GDM1 (cell line): ENCODE measurements at regions not wholly inside any gene's neighbourhood (a gene's known extent, or its start where the extent isn't known, plus 50 kb on each side); places are given as distances from the start of the nearest gene placed in this dataset.

ENCODE experiments used
- DNase-seq: peaks from one replicate; lab custom pipeline; 2025; lab: John Stamatoyannopoulos, UW

- peak; percentile 68 for DNase-seq
Observed at GRCh38 chr10:120641695-120642094, 184.7 kb downstream of the PLPP4 start.

- DNase-seq, result no peak
Observed at GRCh38 chr10:120643351-120643750, 186.3 kb downstream of the PLPP4 start.

- no peak for DNase-seq
Observed at GRCh38 chr10:120644556-120645410, 187.8 kb downstream of the PLPP4 start.

DNA sequence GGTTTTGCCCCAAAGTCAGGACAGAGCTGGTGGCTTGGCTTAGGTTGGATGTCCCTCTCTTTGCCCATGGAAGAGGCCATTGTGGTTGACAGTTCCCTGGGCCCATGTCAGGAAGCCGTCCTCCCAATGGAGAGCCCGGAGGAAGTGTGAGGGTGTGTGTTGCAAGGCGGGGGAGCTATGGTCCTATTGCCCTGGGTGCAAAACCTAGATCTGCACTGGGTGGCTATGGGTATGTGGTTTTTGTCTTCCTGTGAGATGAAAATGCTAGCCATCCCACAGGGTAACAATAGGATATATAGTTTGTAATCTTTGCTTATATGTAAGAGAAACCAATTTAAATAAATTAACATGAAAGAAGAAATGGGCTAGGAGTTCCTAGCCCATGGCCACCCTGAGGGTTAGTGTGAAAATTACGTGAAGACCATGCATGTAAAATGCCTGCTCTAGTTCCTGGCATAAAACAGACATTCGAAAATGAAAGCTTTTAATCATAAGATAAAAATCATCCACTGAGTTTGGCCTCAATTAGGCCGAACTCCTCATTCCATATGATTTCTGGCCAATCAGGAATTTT, 189.2 kb downstream of the PLPP4 start:
- DNase-seq, result no peak

- DNase-seq, result no peak
Observed at GRCh38 chr10:120646738-120647456, 189.9 kb downstream of the PLPP4 start.

GRCh38 chr10:120650705-120651399, 193.8 kb downstream of the PLPP4 start:
- DNase-seq, result no peak

DNA sequence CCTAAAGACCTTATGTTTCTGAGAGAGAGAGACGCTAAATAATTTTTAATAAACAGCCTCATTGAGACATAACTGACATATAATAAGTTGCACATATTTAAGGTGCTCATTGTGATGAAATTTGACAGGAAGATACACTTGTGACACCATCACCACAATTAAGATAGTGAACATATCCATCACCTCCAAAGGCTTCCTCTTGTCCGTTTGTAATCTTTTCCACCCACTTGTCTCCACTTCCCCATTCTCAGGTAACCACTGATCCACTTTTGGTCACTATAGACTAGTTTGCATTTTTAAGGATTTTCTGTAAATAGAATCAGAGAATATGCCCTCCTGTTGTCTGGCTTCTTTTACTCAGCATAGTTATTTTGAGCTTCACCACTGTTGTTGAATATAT, 195.1 kb upstream of the WDR11 start:
- DNase-seq, result no peak

DNA sequence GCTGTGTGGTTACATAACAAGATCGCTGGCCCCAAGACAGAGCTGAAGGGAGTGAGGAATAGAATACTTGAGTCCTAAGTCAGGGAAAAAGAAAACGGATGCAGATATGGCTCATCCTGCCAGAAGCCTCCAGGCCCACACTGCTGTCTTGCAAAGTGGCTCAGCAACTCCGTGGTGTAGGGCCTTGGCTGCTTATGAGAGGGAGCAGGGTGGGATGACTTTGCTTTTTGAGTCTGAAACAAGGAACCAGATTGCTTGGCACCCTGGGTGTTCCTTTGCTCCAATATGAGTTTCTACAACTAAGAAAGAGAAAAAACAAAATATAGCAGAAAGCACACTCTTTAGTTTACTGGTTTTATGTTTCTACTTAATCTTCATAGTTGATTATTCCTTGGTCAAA, 193.8 kb upstream of the WDR11 start:
- peak; percentile 16 for DNase-seq

GRCh38 chr10:120658943-120659885, 191.9 kb upstream of the WDR11 start:
- DNase-seq, result no peak

- no peak for DNase-seq
Observed at GRCh38 chr10:120666308-120666707, 184.9 kb upstream of the WDR11 start.

DNA sequence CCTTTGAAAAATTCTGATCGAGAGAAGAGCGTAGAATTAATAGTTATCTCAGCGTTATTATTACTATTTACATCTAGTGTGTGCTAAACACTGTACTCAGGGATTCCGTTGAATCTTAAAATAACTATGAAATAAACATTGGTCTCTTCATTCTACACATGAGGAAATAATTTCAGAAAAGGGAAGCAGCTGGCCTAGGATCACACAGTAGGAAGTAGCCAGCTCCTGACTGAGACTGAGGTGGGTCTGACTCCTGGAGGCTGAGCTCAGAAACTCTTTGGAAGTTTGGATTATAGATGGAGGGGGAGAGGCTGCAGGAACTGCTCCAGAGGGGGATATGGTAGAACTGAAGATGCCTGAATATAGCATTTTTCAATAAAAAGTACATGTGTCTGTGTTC, 183.9 kb upstream of the WDR11 start:
- DNase-seq, result no peak

- DNase-seq, result no peak
Observed at GRCh38 chr10:120671491-120671890, 179.7 kb upstream of the WDR11 start.

DNA sequence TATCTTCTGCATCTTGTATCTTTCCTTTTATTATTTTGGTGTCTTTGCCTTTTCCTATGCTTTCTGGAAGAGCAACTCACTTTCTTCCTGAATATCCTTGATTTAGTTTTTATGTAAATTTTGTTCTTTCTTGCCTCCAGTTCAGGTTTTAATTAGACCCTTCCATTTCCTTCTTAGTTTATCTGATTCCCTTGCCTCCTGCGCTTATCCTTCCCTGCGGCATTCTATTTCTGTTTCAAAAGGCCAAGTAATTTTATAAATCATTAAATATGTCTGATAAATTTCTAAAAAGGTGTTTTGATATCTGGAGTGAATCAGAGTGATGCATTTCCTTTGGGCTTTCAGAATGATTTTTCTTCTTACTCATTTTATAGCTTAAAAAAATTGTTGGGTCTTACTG, 167.7 kb upstream of the WDR11 start:
- no peak for DNase-seq

GRCh38 chr10:120684226-120684625, 166.9 kb upstream of the WDR11 start:
- no peak for DNase-seq

GRCh38 chr10:120685136-120685535, 166.0 kb upstream of the WDR11 start:
- DNase-seq, result no peak

- no peak for DNase-seq
Observed at GRCh38 chr10:120688928-120689327, 162.2 kb upstream of the WDR11 start.

DNA sequence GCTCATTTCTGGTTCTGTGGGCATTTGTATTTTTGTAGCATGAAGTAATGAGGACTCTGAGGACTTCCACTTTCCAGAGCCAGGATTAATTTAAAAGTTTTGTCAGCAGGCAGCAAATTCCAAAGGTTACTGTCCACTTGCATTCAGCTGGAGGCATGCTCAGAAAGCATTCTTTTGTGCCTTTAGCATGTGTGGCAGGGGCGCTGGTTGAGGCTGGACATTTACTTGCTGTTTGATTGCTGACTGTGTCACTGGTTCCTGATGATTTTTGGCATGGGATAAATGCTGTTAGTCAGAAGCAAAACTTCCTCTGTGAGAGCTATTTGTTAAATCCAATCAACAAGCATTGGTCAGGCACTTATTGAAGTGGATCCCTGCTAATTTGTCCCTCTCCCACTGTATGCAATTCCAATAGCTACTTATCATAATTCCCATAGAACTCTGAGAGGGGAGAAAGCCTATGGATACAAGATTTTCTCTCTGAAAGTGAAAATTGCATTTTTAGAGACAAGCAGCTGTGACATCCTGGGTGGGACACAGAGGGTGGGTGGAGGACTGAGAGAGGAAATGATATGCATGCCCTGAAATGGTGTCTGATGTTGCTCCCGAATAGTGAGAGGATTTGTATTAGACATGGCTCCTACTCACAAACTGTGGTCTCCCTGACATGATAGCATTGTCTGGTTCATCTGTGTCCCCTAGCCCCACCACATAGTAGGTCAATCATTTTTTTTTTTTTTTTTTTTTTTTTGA, 161.2 kb upstream of the WDR11 start:
- DNase-seq, result no peak

- DNase-seq, result no peak
Observed at GRCh38 chr10:120691625-120692024, 159.5 kb upstream of the WDR11 start.

GRCh38 chr10:120700426-120700825, 150.7 kb upstream of the WDR11 start:
- no peak for DNase-seq

GRCh38 chr10:120701381-120701780, 149.8 kb upstream of the WDR11 start:
- DNase-seq, result no peak

DNA sequence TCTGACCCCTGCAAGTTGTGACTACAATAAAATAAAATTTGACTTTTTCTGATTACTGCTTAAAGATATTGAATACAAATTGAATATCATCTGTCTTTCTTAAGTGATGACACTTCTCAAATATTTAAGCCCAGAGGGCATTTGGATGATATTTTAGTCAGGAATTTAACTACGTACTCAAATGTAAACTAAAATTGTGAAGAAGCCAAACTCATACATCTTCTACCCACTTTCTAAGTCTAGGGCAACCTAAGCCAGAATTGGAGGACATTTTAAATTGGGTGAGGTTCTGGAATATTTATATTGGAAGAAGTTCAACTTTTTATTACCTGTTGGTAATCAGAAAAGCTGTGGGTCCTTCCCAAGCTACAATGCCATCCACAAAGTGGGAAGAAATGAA, 149.1 kb upstream of the WDR11 start:
- no peak for DNase-seq
